KMS-11 (cell line): ENCODE measurements at regions not wholly inside any gene's neighbourhood (a gene's known extent, or its start where the extent isn't known, plus 50 kb on each side); places are given as distances from the start of the nearest gene placed in this dataset.

ENCODE experiments used
- H2AFZ ChIP-seq: fragments of 200-600 bp; sonication (generic); 2 replicates; pipeline ENCODE4 v1.6.1; 2016; ENCODE audit warnings: antibody characterized with exemption, mixed run types, low read depth
- H3K27ac ChIP-seq: fragments of 200-600 bp; sonication (generic); 2 replicates; pipeline ENCODE4 v1.6.1; 2016; ENCODE audit warnings: mild to moderate bottlenecking, mixed run types
- H3K27me3 ChIP-seq: fragments of 200-600 bp; sonication (generic); 2 replicates; pipeline ENCODE4 v1.6.1; 2017; ENCODE audit warnings: mild to moderate bottlenecking, low read depth, mixed run types, moderate library complexity; ENCODE audit not compliant: insufficient read depth
- H3K36me3 ChIP-seq: fragments of 200-600 bp; sonication (generic); 2 replicates; pipeline ENCODE4 v1.6.1; 2017; ENCODE audit warnings: mild to moderate bottlenecking, mixed run types; ENCODE audit not compliant: insufficient read depth
- H3K4me1 ChIP-seq: fragments of 200-600 bp; sonication (generic); 2 replicates; pipeline ENCODE4 v1.6.1; 2016; ENCODE audit warnings: mild to moderate bottlenecking, low read depth, mixed run types; ENCODE audit not compliant: poor library complexity, severe bottlenecking
- H3K4me2 ChIP-seq: fragments of 200-600 bp; sonication (generic); 2 replicates; pipeline ENCODE4 v1.7.0; 2016; ENCODE audit warnings: mild to moderate bottlenecking, mixed run types
- H3K4me3 ChIP-seq: fragments of 200-600 bp; sonication (generic); IDR thresholded peaks from 2 replicates; pipeline ENCODE4 v1.6.1; 2017; ENCODE audit warnings: low read depth, low read length, mixed read lengths; ENCODE audit not compliant: insufficient read depth
- H3K79me2 ChIP-seq: fragments of 200-600 bp; sonication (generic); 2 replicates; pipeline ENCODE4 v1.6.1; 2016; ENCODE audit warnings: low read depth, mixed run types; ENCODE audit not compliant: insufficient read depth
- H3K9ac ChIP-seq: fragments of 200-600 bp; sonication (generic); 2 replicates; pipeline ENCODE4 v1.6.1; 2016; ENCODE audit warnings: mild to moderate bottlenecking, mixed run types
- H4K20me1 ChIP-seq: fragments of 200-600 bp; sonication (generic); 2 replicates; pipeline ENCODE4 v1.6.1; 2016; ENCODE audit warnings: mild to moderate bottlenecking, mixed run types; ENCODE audit not compliant: insufficient read depth
- CTCF ChIP-seq: fragments of 200-600 bp; sonication (generic); conservative IDR thresholded peaks from 2 replicates; pipeline ENCODE4 v1.6.1; 2017; ENCODE audit warnings: low read depth, mild to moderate bottlenecking, antibody characterized with exemption, low read length, moderate library complexity, mixed read lengths

DNA sequence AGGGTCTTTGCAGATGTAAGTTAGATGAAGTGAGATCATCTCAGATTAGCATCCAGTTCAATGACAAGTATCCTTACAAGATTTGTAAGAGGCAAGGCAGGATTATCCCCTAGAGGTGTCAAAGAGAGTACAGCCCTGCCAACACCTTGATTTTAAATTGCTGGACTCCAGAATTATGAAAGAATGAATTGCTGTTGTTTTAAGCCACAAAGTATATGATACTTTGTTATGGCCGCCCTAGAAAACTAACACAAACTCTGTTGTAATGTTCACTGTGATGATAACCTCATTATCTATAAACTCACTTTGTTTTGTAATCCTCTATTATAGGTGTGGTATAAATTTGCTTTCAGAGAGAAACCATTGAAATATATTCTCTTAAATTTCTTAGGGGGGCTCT lies 249.0 kb upstream of the SPOPL start:
- Histone ChIP-seq H3K79me2 (no peaks in the 10 kb centered on the region), H3K4me2 (no peak overlapping the region), H3K4me3 (no peak overlapping the region), H4K20me1 (no peaks in the 10 kb centered on the region), H3K36me3 (no peaks in the 10 kb centered on the region), H3K4me1 (no peaks in the 10 kb centered on the region), H2AFZ (no peak overlapping the region), H3K27me3 (no peaks in the 10 kb centered on the region), H3K27ac (no peak overlapping the region), H3K9ac (no peak overlapping the region)
- TF ChIP-seq CTCF: no peak

DNA sequence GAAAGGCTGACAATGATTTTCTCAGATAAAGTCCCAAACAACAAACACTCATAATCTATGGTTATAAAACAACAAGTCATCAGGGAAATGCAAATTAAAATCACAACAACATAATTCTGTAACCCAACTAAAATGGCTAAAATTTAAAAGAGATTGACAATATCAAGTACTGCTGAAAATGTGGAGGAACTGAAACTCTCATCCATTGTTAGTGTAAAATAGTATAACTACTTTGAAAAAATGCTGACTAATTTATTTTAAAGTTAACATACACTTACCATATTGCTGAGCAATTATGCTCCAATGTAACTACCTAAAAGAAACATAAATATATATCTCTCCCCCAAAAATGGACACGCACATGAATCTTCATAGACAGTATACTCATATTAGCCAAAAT lies 245.9 kb upstream of the SPOPL start:
- Histone ChIP-seq H3K9ac (no peak overlapping the region), H2AFZ (no peak overlapping the region), H3K27ac (no peak overlapping the region), H3K79me2 (no peaks in the 10 kb centered on the region), H3K36me3 (no peaks in the 10 kb centered on the region), H3K4me1 (no peaks in the 10 kb centered on the region), H3K27me3 (no peaks in the 10 kb centered on the region), H4K20me1 (no peaks in the 10 kb centered on the region), H3K4me3 (no peak overlapping the region), H3K4me2 (no peak overlapping the region)
- no peak for TF ChIP-seq CTCF

GRCh38 chr2:138267161-138267901 lies 234.2 kb upstream of the SPOPL start:
- Histone ChIP-seq H3K27me3 (no peaks in the 10 kb centered on the region), H3K4me3 (no peak overlapping the region), H3K79me2 (no peaks in the 10 kb centered on the region), H3K4me2 (no peak overlapping the region), H3K4me1 (no peaks in the 10 kb centered on the region), H3K36me3 (no peaks in the 10 kb centered on the region), H3K9ac (no peak overlapping the region), H2AFZ (no peak overlapping the region), H3K27ac (no peak overlapping the region), H4K20me1 (no peaks in the 10 kb centered on the region)
- no peak for TF ChIP-seq CTCF

GRCh38 chr2:138267902-138268254 lies 233.7 kb upstream of the SPOPL start:
- no peak overlapping the region for H3K4me3 ChIP-seq
- H3K27me3 ChIP-seq: no peaks in the 10 kb centered on the region
- H4K20me1 ChIP-seq: no peaks in the 10 kb centered on the region
- H3K27ac ChIP-seq: no peak overlapping the region
- H2AFZ ChIP-seq: no peak overlapping the region
- no peak for TF ChIP-seq CTCF
- no peaks in the 10 kb centered on the region for H3K4me1 ChIP-seq
- H3K9ac ChIP-seq: no peak overlapping the region
- no peaks in the 10 kb centered on the region for H3K36me3 ChIP-seq
- H3K79me2 ChIP-seq: no peaks in the 10 kb centered on the region
- H3K4me2 ChIP-seq: no peak overlapping the region
